IMR-90 (cell line): ENCODE measurements at regions not wholly inside any gene's neighbourhood (a gene's known extent, or its start where the extent isn't known, plus 50 kb on each side); places are given as distances from the start of the nearest gene placed in this dataset.

Source experiments
- ATAC-seq: fragments of 200-7000 bp; cut with Tn5 transposase; 2 replicates; pipeline ENCODE4 v1.9.1; 2020; ENCODE audit warnings: low read depth, mild to moderate bottlenecking, moderate library complexity
- BruUV-seq: library from RNA; stranded (reverse); fragments of 400-500 nt; replicated peaks from 2 replicates; lab custom pipeline; 2021; lab: Mats Ljungman, UMichigan
- CTCF ChIA-PET: fragments of 300-600 bp; formaldehyde crosslinking; extraction: SDS; loops from one replicate; lab custom pipeline; 2021; ENCODE audit warnings: antibody characterized with exemption; lab: Yijun Ruan, JAX
- POLR2A ChIA-PET: fragments of 300-600 bp; sonication (Branson Sonifier 250); formaldehyde crosslinking; loops from one replicate; lab custom pipeline; 2022; ENCODE audit warnings: antibody characterized with exemption; ENCODE audit not compliant: unreplicated experiment; lab: Charles Lee
- DNase-seq: peaks from one replicate; pipeline ENCODE4 v3.0.0; 2013
- H2AFZ ChIP-seq: replicated peaks from 2 replicates; pipeline ENCODE3; 2013; ENCODE audit warnings: low read length, mild to moderate bottlenecking; ENCODE audit not compliant: poor library complexity
- H2AK5ac ChIP-seq: 2 replicates; pipeline ENCODE4 v1.6.1; 2013; ENCODE audit warnings: low read depth, low read length, inconsistent platforms
- H2AK9ac ChIP-seq: replicated peaks from 2 replicates; pipeline ENCODE3; 2013; ENCODE audit warnings: mild to moderate bottlenecking, low read depth, low read length, moderate library complexity; ENCODE audit not compliant: poor library complexity
- H2BK120ac ChIP-seq: 2 replicates; pipeline ENCODE4 v1.6.1; 2013; ENCODE audit warnings: low read depth, low read length, inconsistent platforms
- H2BK15ac ChIP-seq: 3 replicates; pipeline ENCODE4 v1.6.1; 2013; ENCODE audit warnings: low read depth, low read length, inconsistent platforms
- H2BK20ac ChIP-seq: 2 replicates; pipeline ENCODE4 v1.6.1; 2013; ENCODE audit warnings: low read depth, mild to moderate bottlenecking, inconsistent platforms, low read length, moderate library complexity
- H2BK5ac ChIP-seq: 2 replicates; pipeline ENCODE4 v1.6.1; 2013; ENCODE audit warnings: mild to moderate bottlenecking, low read depth, low read length, inconsistent platforms; ENCODE audit not compliant: poor library complexity, severe bottlenecking
- H3K14ac ChIP-seq: replicated peaks from 2 replicates; pipeline ENCODE4 v1.6.1; 2013; ENCODE audit warnings: low read depth, low read length, inconsistent platforms
- H3K18ac ChIP-seq: 2 replicates; pipeline ENCODE4 v1.6.1; 2013; ENCODE audit warnings: low read depth, low read length, control low read depth
- H3K23ac ChIP-seq: 2 replicates; pipeline ENCODE4 v1.6.1; 2013; ENCODE audit warnings: low read depth, low read length, inconsistent platforms
- H3K27ac ChIP-seq: 2 replicates; pipeline ENCODE4 v1.5.1; 2013; ENCODE audit warnings: mild to moderate bottlenecking, control low read depth, low read length; ENCODE audit not compliant: insufficient read depth
- H3K27me3 ChIP-seq: 2 replicates; pipeline ENCODE4 v1.6.1; 2013; ENCODE audit warnings: low read length; ENCODE audit not compliant: control insufficient read depth, insufficient read depth
- H3K36me3 ChIP-seq: 2 replicates; pipeline ENCODE4 v1.6.1; 2013; ENCODE audit warnings: low read length, mixed read lengths; ENCODE audit not compliant: control insufficient read depth, insufficient read depth
- H3K4ac ChIP-seq: 2 replicates; pipeline ENCODE4 v1.6.1; 2013; ENCODE audit warnings: low read depth, low read length, inconsistent platforms
- H3K4me1 ChIP-seq: 2 replicates; pipeline ENCODE4 v1.6.1; 2013; ENCODE audit warnings: low read length, mixed read lengths; ENCODE audit not compliant: control insufficient read depth, insufficient read depth
- H3K4me2 ChIP-seq: 2 replicates; pipeline ENCODE4 v1.6.1; 2013; ENCODE audit warnings: low read depth, mild to moderate bottlenecking, control low read depth, low read length, moderate library complexity
- H3K4me3 ChIP-seq: 2 replicates; pipeline ENCODE4 v1.5.1; 2013; ENCODE audit warnings: low read depth, mild to moderate bottlenecking, control low read depth, low read length, moderate library complexity; ENCODE audit not compliant: insufficient read depth
- H3K56ac ChIP-seq: 2 replicates; pipeline ENCODE4 v1.6.1; 2013; ENCODE audit warnings: low read length, inconsistent platforms; ENCODE audit not compliant: insufficient read depth; ENCODE audit errors: extremely low read depth
- H3K79me1 ChIP-seq, 2 experiments: 2 replicates each; pipeline ENCODE4 v1.6.1; 2013; ENCODE audit warnings: low read length in 2 of 2, inconsistent platforms in 1 of 2, low read depth in 1 of 2
- H3K9ac ChIP-seq: 2 replicates; pipeline ENCODE4 v1.6.1; 2013; ENCODE audit warnings: low read depth, low read length, control low read depth
- H3K9me1 ChIP-seq: 2 replicates; pipeline ENCODE4 v1.6.1; 2013; ENCODE audit warnings: low read length, inconsistent platforms; ENCODE audit not compliant: insufficient read depth
- H3K9me3 ChIP-seq: 2 replicates; pipeline ENCODE4 v1.6.1; 2013; ENCODE audit warnings: low read length; ENCODE audit not compliant: control insufficient read depth, insufficient read depth
- H4K20me1 ChIP-seq: 2 replicates; pipeline ENCODE4 v1.6.1; 2013; ENCODE audit warnings: low read length, inconsistent platforms; ENCODE audit not compliant: insufficient read depth
- H4K5ac ChIP-seq: 2 replicates; pipeline ENCODE4 v1.6.1; 2013; ENCODE audit warnings: mild to moderate bottlenecking, low read depth, low read length, control low read depth
- H4K8ac ChIP-seq, 2 experiments: 2 replicates each; pipeline ENCODE4 v1.6.1; 2013; ENCODE audit warnings: low read depth in 2 of 2, low read length in 2 of 2, control low read depth in 1 of 2, inconsistent platforms in 1 of 2
- H4K91ac ChIP-seq: 2 replicates; pipeline ENCODE4 v1.6.1; 2013; ENCODE audit warnings: low read depth, low read length, inconsistent platforms; ENCODE audit not compliant: insufficient read depth
- CTCF ChIP-seq: conservative IDR thresholded peaks from 2 replicates; pipeline ENCODE4 v1.5.1; 2012; ENCODE audit warnings: mild to moderate bottlenecking, low read depth, low read length, improper control_type of control experiment
- MAZ ChIP-seq: IDR thresholded peaks from 2 replicates; pipeline ENCODE4 v1.6.1; 2012; ENCODE audit warnings: low read depth, mild to moderate bottlenecking, low read length, improper control_type of control experiment, moderate library complexity, borderline replicate concordance
- RAD21 ChIP-seq: IDR thresholded peaks from 2 replicates; pipeline ENCODE4 v1.6.1; 2012; ENCODE audit warnings: low read length, improper control_type of control experiment
- SMC3 ChIP-seq: fragments of 150-350 bp; IDR thresholded peaks from 2 replicates; pipeline ENCODE4 v1.6.1; 2016; ENCODE audit warnings: low read depth, mild to moderate bottlenecking, antibody characterized with exemption, low read length, moderate library complexity
- WGBS, 2 experiments: methylation state at CpG; one replicate each; pipeline versions ENCODE4 v1.1.5 to v1.1.7; 2013; ENCODE audit warnings: missing lambda C conversion rate in 2 of 2; ENCODE audit not compliant: insufficient read length in 1 of 2; ENCODE audit errors: extremely low coverage in 2 of 2; 5-methylcytosine and 5-hydroxymethylcytosine counted together
- dilution Hi-C: fragments of 300-500 bp; cut with HindIII; formaldehyde crosslinking; loops from one replicate; pipeline ENCODE4 v1.14.3; 2018; ENCODE audit warnings: low sequenced_read_pairs; ENCODE audit not compliant: unreplicated experiment
- in situ Hi-C: fragments of 300-500 bp; cut with MboI; formaldehyde crosslinking; loops from 3 replicates; pipeline ENCODE4 v1.14.3; 2019; ENCODE audit warnings: low sequenced_read_pairs, inconsistent platforms, mixed read lengths
- intact Hi-C: fragments of 100-400 bp; cut with micrococcal nuclease; formaldehyde crosslinking; loops from 2 replicates; pipeline ENCODE4 v1.10.0; 2022

DNA sequence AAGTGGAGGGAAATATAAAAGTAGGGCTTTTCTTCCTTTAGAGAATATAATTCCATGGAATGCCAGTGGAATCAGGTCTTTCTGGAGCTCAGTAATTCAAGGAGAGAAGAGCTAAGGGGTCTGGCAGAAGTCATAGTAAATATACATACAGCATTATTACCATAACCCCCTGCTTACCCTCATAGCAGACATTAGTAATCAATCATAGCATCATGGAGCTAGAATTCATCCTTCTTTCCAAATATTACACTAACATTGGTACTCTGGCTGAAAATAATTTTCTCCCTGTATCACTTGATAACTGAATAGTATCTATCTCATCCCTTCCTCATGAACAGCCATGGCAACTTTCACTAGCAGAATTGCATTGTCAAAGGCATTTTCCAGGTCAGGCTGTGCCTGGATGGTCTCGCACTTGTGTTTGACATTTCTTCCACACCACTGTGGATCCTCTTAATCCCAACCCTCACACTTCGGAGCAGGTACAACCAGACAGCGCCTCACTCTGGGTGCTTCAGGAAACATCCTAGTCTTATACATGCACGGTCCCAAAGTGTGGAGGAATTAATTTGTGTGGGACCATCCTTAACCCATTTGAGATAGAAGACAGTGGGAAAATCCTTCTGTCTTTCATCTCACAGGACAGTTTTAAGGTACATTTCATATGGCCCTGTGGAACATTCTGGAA, 84.2 kb upstream of the SEC11C start:
- peak overlapping the region; percentile 23; the same call in 1 of the 2 replicates for H2AK5ac ChIP-seq
- H2AFZ ChIP-seq = no peak overlapping the region
- peaks cover 2% of the 10 kb centered on the region; the same call in 1 of the 2 replicates for H3K27me3 ChIP-seq
- no peak overlapping the region; the same call in 1 of the 2 replicates for H4K91ac ChIP-seq
- H3K79me1 ChIP-seq = no peaks in the 10 kb centered on the region
- no peak overlapping the region for H3K9ac ChIP-seq
- H2BK120ac ChIP-seq = no peak overlapping the region
- H3K36me3 ChIP-seq = no peaks in the 10 kb centered on the region
- H3K56ac ChIP-seq = no peak overlapping the region
- H3K4me2 ChIP-seq = no peak overlapping the region
- no peak overlapping the region for H2BK5ac ChIP-seq
- CTCF ChIA-PET = interaction anchor here (1.0 kb wide), 1 partner anchor 56 kb away, joined by 4 read pairs; no protein-coding TSS in a partner anchor
- H2AK9ac ChIP-seq = no peak overlapping the region
- H3K4me3 ChIP-seq = no peak overlapping the region
- H3K9me3 ChIP-seq = no peaks in the 10 kb centered on the region
- intact Hi-C loops (no loop called here), dilution Hi-C loops (loop anchor here (25.0 kb wide), 1 partner anchor 268 kb away; no protein-coding TSS in a partner anchor), in situ Hi-C loops (loop anchor here (5.0 kb wide), 1 partner anchor 268 kb away; no protein-coding TSS in a partner anchor)
- H2BK15ac ChIP-seq = no peak overlapping the region
- no peak overlapping the region for H3K23ac ChIP-seq
- ATAC-seq (no peak), DNase-seq (no peak)
- no peak overlapping the region for H4K8ac ChIP-seq
- TF ChIP-seq CTCF (peak; percentile 29; the same call in 1 of the 2 replicates), SMC3 (peak; percentile 25; the same call in 1 of the 2 replicates), MAZ (no peak), RAD21 (peak; percentile 39; the same call in 1 of the 2 replicates)
- H3K18ac ChIP-seq = no peak overlapping the region
- peak overlapping the region; percentile 26 for H2BK20ac ChIP-seq
- no peaks in the 10 kb centered on the region for H4K20me1 ChIP-seq
- no peak overlapping the region for H4K5ac ChIP-seq
- H3K9me1 ChIP-seq = no peaks in the 10 kb centered on the region; the same call in 1 of the 2 replicates
- POLR2A ChIA-PET = no interaction called here
- WGBS, 2 experiments = 100% methylated on average over 1 of the region's 4 CpGs; no CpG with 5 or more reads in 1 of the 2 experiments
- no peak overlapping the region for H3K27ac ChIP-seq
- BruUV-seq = no TSS peak
- H3K4ac ChIP-seq = peak overlapping the region; percentile 31; the same call in 1 of the 2 replicates
- peaks cover 2% of the 10 kb centered on the region; the same call in 1 of the 2 replicates for H3K4me1 ChIP-seq
- H3K14ac ChIP-seq = no peak overlapping the region
